ENCODE measurements at regions not wholly inside any gene's neighbourhood (a gene's known extent, or its start where the extent isn't known, plus 50 kb on each side); places are given as distances from the start of the nearest gene placed in this dataset.
"Not testable (repeated sequence)": the region's sequence is repeated elsewhere in the genome, so short reads cannot be mapped to it uniquely, and the experiment has no call there.

DNA sequence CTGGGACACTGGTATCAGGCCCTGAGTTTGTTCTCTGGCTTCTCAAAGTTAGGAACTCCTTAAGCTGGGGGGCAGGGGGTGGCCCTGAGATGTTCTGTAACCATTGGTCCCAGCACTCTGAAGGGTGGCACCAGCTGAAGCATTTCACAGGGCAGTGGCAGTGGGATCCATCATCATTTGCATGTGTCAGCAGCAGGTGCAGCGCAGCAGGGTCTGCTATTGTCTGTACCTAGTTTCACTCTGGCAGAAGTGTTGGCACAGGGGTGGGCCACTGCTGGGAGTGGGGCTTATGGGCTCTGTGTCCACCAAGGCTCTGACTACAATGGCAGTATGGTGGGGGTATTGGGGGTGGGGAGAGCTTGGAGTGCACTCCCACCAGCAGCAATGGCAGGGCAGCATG lies 460.4 kb upstream of the ZNF804A start:
- Histone ChIP-seq H3K27ac (ENCODE audit: low read depth, low read length) (no peak overlapping the region), H3K9me3 (ENCODE audit: control insufficient read depth, insufficient read depth, low read depth, low read length) (peaks cover 11% of the 10 kb centered on the region; the same call in 1 of the 2 replicates), H3K4me3 (ENCODE audit: low read depth, low read length) (no peak overlapping the region), H3K27me3 (ENCODE audit: control insufficient read depth, insufficient read depth, low read length) (no peaks in the 10 kb centered on the region), H3K36me3 (ENCODE audit: control insufficient read depth, insufficient read depth, low read length) (no peaks in the 10 kb centered on the region), H3K4me1 (ENCODE audit: control insufficient read depth, insufficient read depth, low read length) (no peaks in the 10 kb centered on the region), H3K9ac (ENCODE audit: low read length) (no peak overlapping the region)

- Histone ChIP-seq H3K36me3 (ENCODE audit: control insufficient read depth, insufficient read depth, low read length) (no peaks in the 10 kb centered on the region), H3K4me1 (ENCODE audit: control insufficient read depth, insufficient read depth, low read length) (no peaks in the 10 kb centered on the region), H3K9me3 (ENCODE audit: control insufficient read depth, insufficient read depth, low read depth, low read length) (peaks cover 4% of the 10 kb centered on the region; the same call in 1 of the 2 replicates), H3K27me3 (ENCODE audit: control insufficient read depth, insufficient read depth, low read length) (no peaks in the 10 kb centered on the region), H3K4me3 (ENCODE audit: low read depth, low read length) (no peak overlapping the region), H3K27ac (ENCODE audit: low read depth, low read length) (no peak overlapping the region), H3K9ac (ENCODE audit: low read length) (no peak overlapping the region)
Measured at GRCh38 chr2:184141866-184142265, 456.5 kb upstream of the ZNF804A start.

GRCh38 chr2:184154438-184154837 lies 443.9 kb upstream of the ZNF804A start:
- Histone ChIP-seq H3K9ac (ENCODE audit: low read length) (no peak overlapping the region), H3K27ac (ENCODE audit: low read depth, low read length) (no peak overlapping the region), H3K36me3 (ENCODE audit: control insufficient read depth, insufficient read depth, low read length) (no peaks in the 10 kb centered on the region), H3K4me3 (ENCODE audit: low read depth, low read length) (no peak overlapping the region), H3K9me3 (ENCODE audit: control insufficient read depth, insufficient read depth, low read depth, low read length) (peaks cover 5% of the 10 kb centered on the region), H3K4me1 (ENCODE audit: control insufficient read depth, insufficient read depth, low read length) (no peaks in the 10 kb centered on the region), H3K27me3 (ENCODE audit: control insufficient read depth, insufficient read depth, low read length) (no peaks in the 10 kb centered on the region)

GRCh38 chr2:184155791-184156190 lies 442.5 kb upstream of the ZNF804A start:
- H3K4me3 ChIP-seq (ENCODE audit: low read depth, low read length) = no peak overlapping the region
- no peak overlapping the region for H3K9ac ChIP-seq (ENCODE audit: low read length)
- peaks cover 3% of the 10 kb centered on the region; the same call in 1 of the 2 replicates for H3K9me3 ChIP-seq (ENCODE audit: control insufficient read depth, insufficient read depth, low read depth, low read length)
- H3K36me3 ChIP-seq (ENCODE audit: control insufficient read depth, insufficient read depth, low read length) = no peaks in the 10 kb centered on the region
- no peaks in the 10 kb centered on the region for H3K4me1 ChIP-seq (ENCODE audit: control insufficient read depth, insufficient read depth, low read length)
- H3K27me3 ChIP-seq (ENCODE audit: control insufficient read depth, insufficient read depth, low read length) = no peaks in the 10 kb centered on the region
- H3K27ac ChIP-seq (ENCODE audit: low read depth, low read length) = no peak overlapping the region

DNA sequence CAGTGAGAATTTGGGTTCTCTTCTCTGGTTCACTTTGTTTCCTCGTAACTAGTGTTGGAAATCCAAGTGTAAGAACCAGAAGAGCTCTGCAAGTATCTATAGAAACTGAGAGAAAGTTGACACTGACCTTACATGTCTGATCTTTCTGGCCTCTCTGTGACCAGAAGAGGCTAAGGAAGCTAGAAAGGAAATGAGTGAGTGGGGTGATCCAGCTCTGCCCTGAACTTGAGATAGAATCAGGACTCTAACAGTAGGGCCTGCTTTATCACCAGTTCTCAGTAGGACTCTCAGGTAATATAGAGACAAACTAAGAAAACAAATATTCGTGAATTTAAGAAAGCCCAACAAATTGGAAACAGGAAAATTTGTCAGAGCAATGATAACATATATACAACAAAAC lies 441.2 kb upstream of the ZNF804A start:
- Histone ChIP-seq H3K9ac (ENCODE audit: low read length) (no peak overlapping the region), H3K27me3 (ENCODE audit: control insufficient read depth, insufficient read depth, low read length) (no peaks in the 10 kb centered on the region), H3K36me3 (ENCODE audit: control insufficient read depth, insufficient read depth, low read length) (no peaks in the 10 kb centered on the region), H3K27ac (ENCODE audit: low read depth, low read length) (no peak overlapping the region), H3K4me1 (ENCODE audit: control insufficient read depth, insufficient read depth, low read length) (no peaks in the 10 kb centered on the region), H3K9me3 (ENCODE audit: control insufficient read depth, insufficient read depth, low read depth, low read length) (no peaks in the 10 kb centered on the region), H3K4me3 (ENCODE audit: low read depth, low read length) (no peak overlapping the region)

DNA sequence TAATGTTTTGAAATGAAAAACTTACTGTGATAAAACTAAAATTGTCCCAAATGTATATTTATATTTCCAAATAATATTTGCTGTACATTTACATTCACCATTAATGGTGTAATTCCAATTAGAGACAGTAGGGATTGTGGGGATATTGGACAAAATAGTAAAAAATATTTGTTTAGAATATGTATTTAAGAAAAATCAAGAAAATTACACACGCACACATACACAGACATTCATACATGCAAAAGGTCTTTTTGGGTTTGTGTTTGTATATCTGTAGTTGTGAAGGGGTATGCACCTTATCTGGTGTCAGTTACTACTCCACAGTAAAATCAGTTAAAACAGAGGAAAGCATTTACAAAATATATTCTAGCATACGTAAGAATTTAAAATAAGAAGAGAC lies 435.9 kb upstream of the ZNF804A start:
- H3K9ac ChIP-seq (ENCODE audit: low read length) = no peak overlapping the region
- H3K9me3 ChIP-seq (ENCODE audit: control insufficient read depth, insufficient read depth, low read depth, low read length) = no peaks in the 10 kb centered on the region
- no peak overlapping the region for H3K4me3 ChIP-seq (ENCODE audit: low read depth, low read length)
- H3K36me3 ChIP-seq (ENCODE audit: control insufficient read depth, insufficient read depth, low read length) = no peaks in the 10 kb centered on the region
- H3K27ac ChIP-seq (ENCODE audit: low read depth, low read length) = no peak overlapping the region
- no peaks in the 10 kb centered on the region for H3K27me3 ChIP-seq (ENCODE audit: control insufficient read depth, insufficient read depth, low read length)
- no peaks in the 10 kb centered on the region for H3K4me1 ChIP-seq (ENCODE audit: control insufficient read depth, insufficient read depth, low read length)

GRCh38 chr2:184168823-184169222 lies 429.5 kb upstream of the ZNF804A start:
- not testable (repeated sequence) for H3K4me3 ChIP-seq (ENCODE audit: low read depth, low read length); H3K9me3 ChIP-seq (ENCODE audit: control insufficient read depth, insufficient read depth, low read depth, low read length); H3K27me3 ChIP-seq (ENCODE audit: control insufficient read depth, insufficient read depth, low read length); H3K27ac ChIP-seq (ENCODE audit: low read depth, low read length); H3K36me3 ChIP-seq (ENCODE audit: control insufficient read depth, insufficient read depth, low read length); H3K4me1 ChIP-seq (ENCODE audit: control insufficient read depth, insufficient read depth, low read length)
- peak overlapping the region; percentile 37 for H3K9ac ChIP-seq (ENCODE audit: low read length)

DNA sequence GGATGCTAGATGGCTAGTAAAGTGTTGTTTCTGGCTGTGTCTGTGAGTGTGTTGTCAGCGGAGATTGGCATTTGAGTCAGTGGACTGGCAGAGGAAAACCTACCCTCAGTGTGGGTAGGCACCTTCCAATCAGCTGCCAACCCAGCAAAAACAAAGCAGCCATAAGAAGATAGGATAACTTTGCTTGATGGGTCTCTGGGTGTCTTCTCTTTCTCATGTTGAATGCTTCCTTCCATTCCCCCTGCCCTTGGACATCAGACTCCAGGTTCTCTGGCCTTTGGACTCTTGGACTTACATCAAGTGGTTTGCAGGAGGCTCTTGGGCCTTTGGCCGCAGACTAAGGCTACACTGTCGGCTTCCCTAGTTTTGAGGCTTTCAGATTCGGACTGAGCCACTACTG lies 429.0 kb upstream of the ZNF804A start:
- peaks cover 9% of the 10 kb centered on the region; the same call in 1 of the 2 replicates for H3K4me1 ChIP-seq (ENCODE audit: control insufficient read depth, insufficient read depth, low read length)
- H3K9ac ChIP-seq (ENCODE audit: low read length) = no peak overlapping the region
- no peaks in the 10 kb centered on the region for H3K27me3 ChIP-seq (ENCODE audit: control insufficient read depth, insufficient read depth, low read length)
- H3K9me3 ChIP-seq (ENCODE audit: control insufficient read depth, insufficient read depth, low read depth, low read length) = peaks cover 5% of the 10 kb centered on the region; the same call in 1 of the 2 replicates
- H3K27ac ChIP-seq (ENCODE audit: low read depth, low read length) = no peak overlapping the region; the same call in 1 of the 2 replicates
- H3K4me3 ChIP-seq (ENCODE audit: low read depth, low read length) = no peak overlapping the region
- H3K36me3 ChIP-seq (ENCODE audit: control insufficient read depth, insufficient read depth, low read length) = no peaks in the 10 kb centered on the region

DNA sequence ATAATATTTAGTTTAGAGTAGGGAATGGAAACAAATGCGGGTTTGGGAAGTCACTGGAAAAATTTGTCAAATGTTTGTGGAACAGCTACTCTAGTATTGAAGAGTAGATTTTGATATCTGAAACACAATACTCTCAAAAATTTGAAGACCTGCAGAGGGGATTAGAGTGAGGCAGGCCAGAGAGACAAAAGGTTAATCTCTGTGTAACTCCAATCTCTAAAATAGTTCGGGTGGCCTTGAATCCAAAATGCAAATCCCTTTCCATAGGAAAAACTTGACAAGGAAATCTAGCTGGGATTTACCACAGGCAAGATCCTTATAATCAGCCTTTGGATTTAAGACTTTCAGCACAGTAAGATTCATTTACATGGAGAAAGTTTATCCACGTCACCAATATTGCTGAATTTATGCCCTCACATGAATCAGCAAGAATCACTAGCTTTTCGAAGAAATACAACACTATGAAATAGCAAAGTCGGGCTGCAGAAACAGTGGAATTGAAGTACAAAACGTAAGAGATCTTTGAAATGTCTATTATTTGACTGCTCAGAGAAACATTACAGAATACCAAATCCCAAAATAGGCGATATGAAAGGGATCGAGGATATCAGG lies 423.7 kb upstream of the ZNF804A start:
- Histone ChIP-seq H3K36me3 (ENCODE audit: control insufficient read depth, insufficient read depth, low read length) (no peaks in the 10 kb centered on the region), H3K9ac (ENCODE audit: low read length) (no peak overlapping the region), H3K27ac (ENCODE audit: low read depth, low read length) (peak overlapping the region; percentile 23; the same call in 1 of the 2 replicates), H3K4me3 (ENCODE audit: low read depth, low read length) (no peak overlapping the region), H3K4me1 (ENCODE audit: control insufficient read depth, insufficient read depth, low read length) (no peaks in the 10 kb centered on the region), H3K27me3 (ENCODE audit: control insufficient read depth, insufficient read depth, low read length) (no peaks in the 10 kb centered on the region), H3K9me3 (ENCODE audit: control insufficient read depth, insufficient read depth, low read depth, low read length) (peaks cover 5% of the 10 kb centered on the region; the same call in 1 of the 2 replicates)

GRCh38 chr2:184178229-184178628 lies 420.1 kb upstream of the ZNF804A start:
- H3K36me3 ChIP-seq (ENCODE audit: control insufficient read depth, insufficient read depth, low read length) = no peaks in the 10 kb centered on the region
- H3K9me3 ChIP-seq (ENCODE audit: control insufficient read depth, insufficient read depth, low read depth, low read length) = peaks cover 5% of the 10 kb centered on the region; the same call in 1 of the 2 replicates
- no peak overlapping the region for H3K9ac ChIP-seq (ENCODE audit: low read length)

GRCh38 chr2:184186436-184186835 lies 411.9 kb upstream of the ZNF804A start:
- H3K4me1 ChIP-seq (ENCODE audit: control insufficient read depth, insufficient read depth, low read length) = no peaks in the 10 kb centered on the region
- no peaks in the 10 kb centered on the region for H3K27me3 ChIP-seq (ENCODE audit: control insufficient read depth, insufficient read depth, low read length)
- no peak overlapping the region for H3K9ac ChIP-seq (ENCODE audit: low read length)
- peaks cover 5% of the 10 kb centered on the region; the same call in 1 of the 2 replicates for H3K9me3 ChIP-seq (ENCODE audit: control insufficient read depth, insufficient read depth, low read depth, low read length)
- no peaks in the 10 kb centered on the region; the same call in 1 of the 2 replicates for H3K36me3 ChIP-seq (ENCODE audit: control insufficient read depth, insufficient read depth, low read length)
- no peak overlapping the region for H3K27ac ChIP-seq (ENCODE audit: low read depth, low read length)
- no peak overlapping the region for H3K4me3 ChIP-seq (ENCODE audit: low read depth, low read length)

More at GRCh38 chr2:184178229-184178628, 420.1 kb upstream of the ZNF804A start:
- no peak overlapping the region for H3K4me3 ChIP-seq (ENCODE audit: low read depth, low read length)
- H3K27me3 ChIP-seq (ENCODE audit: control insufficient read depth, insufficient read depth, low read length) = no peaks in the 10 kb centered on the region
- H3K27ac ChIP-seq (ENCODE audit: low read depth, low read length) = no peak overlapping the region
- no peaks in the 10 kb centered on the region for H3K4me1 ChIP-seq (ENCODE audit: control insufficient read depth, insufficient read depth, low read length)
